GM18508 (cell line): ENCODE measurements at regions not wholly inside any gene's neighbourhood (a gene's known extent, or its start where the extent isn't known, plus 50 kb on each side); places are given as distances from the start of the nearest gene placed in this dataset.
"Not testable (repeated sequence)": the region's sequence is repeated elsewhere in the genome, so short reads cannot be mapped to it uniquely, and the experiment has no call there.

Source experiments
- ATAC-seq: cut with Tn5 transposase; IDR thresholded peaks from one replicate; pipeline ENCODE4 v1.9.1; 2021; ENCODE audit warnings: moderate number of reproducible peaks; ENCODE audit not compliant: insufficient read depth, unreplicated experiment

DNA sequence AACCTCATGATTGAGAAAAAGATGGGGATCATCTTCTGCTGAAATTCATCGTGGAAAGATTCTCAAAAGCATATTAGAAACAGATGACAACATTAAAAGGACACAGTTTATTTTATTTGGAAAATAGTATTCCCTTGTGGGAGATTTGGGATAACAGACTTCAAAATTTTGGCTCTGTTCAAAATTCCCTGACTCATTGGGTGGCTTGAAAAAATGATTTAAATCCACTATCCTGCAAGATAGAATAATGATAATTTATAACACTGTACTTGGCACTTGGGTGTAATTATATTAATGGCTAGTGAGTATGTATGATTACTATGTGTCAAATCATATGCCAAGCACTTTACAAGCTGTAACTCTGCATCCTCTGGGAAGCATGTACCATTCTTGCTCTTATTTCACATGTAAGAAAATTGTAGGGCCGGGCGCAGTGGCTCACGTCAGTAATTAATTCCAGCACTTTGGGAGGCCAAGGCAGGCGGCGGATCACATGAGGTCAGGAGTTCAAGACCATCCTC, 128.8 kb downstream of the LMNTD1 start:
- no peak for ATAC-seq

DNA sequence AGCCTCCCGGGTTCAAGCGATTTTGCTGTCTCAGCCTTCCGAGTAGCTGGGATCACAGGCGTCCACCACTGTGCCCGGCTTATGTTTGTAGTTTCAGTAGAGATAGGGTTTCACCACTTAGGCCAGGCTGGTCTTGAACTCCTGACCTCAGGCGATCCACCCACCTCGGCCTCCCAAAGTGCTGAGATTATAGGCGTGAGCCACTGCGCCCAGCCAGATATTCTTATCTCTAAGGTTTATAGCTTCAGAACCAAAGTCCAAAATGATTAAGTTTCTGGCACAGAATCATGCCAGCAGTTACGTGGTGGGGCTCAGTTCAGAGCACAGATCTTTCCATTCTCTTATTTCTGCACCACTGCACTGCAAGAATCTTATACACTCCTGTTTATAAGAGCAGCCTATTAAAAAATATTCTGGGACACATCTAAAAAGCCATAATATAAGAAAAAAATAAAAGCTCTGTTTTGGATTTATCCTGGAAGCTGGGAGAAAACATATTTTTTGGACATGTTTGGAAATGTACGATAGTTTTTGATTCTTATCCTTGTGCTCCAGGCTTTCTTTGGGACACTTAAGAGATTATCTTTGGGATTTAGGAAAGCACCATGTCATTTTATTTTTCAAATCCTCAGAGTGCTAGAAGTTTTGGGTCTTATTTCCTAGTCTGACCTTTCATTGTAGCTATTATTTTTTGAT, 129.6 kb downstream of the LMNTD1 start:
- ATAC-seq = no peak

DNA sequence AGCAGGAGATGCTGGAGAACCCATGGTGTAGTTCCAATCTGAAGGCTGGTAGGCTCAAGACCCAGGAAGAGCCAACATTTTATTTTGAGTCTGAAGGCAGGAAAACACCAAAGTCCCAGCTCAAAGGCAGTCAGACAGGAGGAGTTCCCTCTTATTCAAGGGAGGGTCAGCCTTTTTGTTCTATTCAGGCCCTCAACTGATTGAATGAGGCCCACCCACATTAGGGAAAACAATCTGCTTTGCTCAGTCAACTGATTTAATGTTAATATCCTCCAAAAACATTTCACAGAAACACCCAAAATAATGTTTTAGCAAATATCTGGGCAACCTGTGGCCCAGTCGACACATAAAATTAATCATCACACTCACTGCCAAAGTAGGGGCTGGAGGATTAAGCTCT, 130.8 kb downstream of the LMNTD1 start:
- no peak for ATAC-seq

- no peak for ATAC-seq
Observed at GRCh38 chr12:25421651-25422167, 131.4 kb downstream of the LMNTD1 start.

- ATAC-seq = no peak
Observed at GRCh38 chr12:25420116-25420515, 133.0 kb downstream of the LMNTD1 start.

DNA sequence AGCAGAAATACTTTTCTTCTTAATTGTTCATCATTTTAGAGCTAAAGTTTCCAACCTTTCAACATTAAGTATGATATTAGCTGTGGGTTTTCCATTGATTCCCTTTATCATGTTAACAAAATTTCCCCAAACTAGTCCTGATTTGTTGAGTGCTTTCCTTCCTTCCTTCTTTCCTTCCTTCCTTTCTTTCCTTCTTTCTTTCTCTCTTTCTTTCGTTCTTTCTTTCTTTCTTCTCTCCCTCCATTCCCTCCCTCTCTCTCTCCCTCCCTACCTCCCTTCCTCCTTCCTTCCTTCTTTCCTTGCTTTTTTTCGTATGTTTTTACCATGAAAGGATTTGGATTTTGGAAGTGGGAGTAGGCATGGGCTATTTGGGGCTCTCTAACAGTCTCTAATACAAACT, 133.5 kb downstream of the LMNTD1 start:
- no peak for ATAC-seq

DNA sequence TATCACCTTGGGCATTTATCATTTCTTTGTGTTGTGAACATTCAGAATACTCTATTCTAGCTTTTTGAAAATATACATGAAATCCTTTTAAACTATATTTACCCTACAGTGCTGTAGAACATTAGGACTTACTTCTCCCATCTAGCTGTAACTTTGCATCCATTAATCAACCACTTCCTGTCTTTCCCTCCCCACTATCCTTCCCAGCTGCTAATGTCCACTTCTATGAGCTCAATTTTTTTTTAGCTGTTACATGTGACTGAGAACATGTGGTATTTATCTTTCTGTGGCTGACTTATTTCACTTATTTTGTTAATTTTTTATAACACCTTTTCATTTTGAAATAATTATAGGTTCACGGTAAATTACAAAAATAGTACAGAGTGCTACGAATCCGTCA, 136.0 kb downstream of the LMNTD1 start:
- no peak for ATAC-seq

DNA sequence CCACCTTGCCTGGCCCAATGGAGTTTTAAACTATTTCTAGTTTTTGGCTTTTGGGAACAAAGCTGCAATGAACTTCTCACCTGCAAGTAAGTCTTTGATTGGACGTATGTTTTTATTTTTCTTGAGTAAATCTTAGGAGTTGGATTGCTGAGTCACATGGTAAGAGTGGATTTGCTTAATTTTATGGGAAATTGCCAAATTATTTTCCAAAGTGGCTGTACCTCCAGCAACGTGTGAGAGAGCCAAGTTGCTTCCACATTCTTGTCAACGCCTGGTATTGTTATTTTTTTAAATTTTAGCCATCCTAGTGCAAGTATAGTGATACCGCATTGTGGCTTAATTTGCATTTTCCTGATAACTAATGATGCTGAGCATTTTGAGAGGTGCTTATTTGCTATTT, 136.6 kb downstream of the LMNTD1 start:
- no peak for ATAC-seq

DNA sequence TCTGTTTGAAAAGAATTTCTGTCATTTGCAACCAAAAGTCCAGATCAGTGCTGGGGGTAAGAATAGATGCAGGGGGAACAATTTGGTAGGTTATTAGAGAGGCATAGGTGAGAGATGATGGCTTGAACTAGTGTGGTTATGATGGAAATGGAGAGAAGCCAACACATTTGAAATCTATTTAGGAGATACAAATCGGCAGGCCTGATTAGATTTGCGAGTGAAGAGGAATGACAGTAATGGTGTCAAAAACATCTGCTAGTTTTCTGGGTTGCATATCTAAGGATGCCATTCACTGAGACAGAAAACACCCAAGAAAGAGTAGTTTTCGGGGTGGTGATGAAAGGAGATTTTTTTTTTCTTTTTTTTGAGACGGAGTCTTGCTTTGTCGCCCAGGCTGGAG, 138.1 kb downstream of the LMNTD1 start:
- no peak for ATAC-seq

DNA sequence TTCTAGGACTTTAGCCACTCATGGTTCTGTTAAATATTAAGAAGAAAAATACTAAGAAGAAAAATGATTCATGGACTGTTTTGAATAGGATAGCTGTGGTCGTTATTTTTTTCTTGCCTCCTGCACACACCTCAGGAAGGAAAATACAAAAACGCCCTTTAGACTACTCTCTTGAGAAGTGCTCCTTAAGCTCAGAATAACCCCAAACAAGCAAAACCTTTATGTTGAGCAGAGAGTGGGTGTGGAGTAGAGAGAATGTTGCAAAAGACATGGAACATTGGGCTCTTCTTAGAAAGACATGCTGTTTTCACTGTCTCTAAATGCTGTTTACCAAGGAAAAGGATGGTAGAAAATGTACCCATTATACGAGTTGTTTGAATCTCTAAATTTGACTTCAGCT, 140.3 kb downstream of the LMNTD1 start:
- ATAC-seq = no peak

DNA sequence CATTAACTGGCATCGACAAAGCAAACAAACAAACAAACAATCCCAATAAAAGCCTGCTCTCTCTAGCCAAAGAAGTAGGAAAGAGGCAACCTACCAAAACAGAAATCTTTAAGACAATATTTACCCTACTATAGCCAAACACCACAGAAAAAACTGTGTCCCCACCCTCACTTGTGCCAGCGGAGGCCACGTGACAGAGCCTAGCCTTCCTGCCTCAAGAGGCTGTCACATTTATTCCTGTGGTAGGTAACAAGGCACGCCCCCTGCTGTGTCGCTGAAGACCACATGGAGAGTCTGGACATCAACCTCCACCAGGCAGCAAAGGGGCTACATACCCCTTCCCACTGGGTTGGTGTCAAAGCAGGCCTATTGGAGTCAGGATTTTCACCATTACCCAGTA, 148.1 kb downstream of the LMNTD1 start:
- ATAC-seq = no peak

- ATAC-seq = no peak
Observed at GRCh38 chr12:25401547-25402345, 151.0 kb upstream of the KRAS start.

GRCh38 chr12:25397001-25397400, 146.3 kb upstream of the KRAS start:
- ATAC-seq = no peak

- no peak for ATAC-seq
Observed at GRCh38 chr12:25395227-25395626, 144.5 kb upstream of the KRAS start.

DNA sequence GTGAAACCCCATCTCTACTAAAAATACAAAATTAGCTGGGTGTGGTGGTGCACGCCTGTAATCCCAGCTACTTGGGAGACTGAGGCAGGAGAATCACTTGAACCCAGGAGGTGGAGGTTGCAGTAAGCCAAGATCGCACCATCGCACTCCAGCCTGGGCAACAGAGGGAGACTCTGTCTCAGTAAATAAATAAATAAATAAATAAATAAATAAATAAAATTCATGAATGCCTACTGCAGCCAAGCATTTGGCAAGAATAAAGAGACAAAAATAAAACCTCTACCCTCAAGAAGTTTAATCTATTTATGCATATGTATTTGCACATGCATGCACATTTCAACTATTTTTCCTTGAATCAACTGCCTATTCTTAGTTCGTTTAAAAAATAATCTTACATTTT, 144.0 kb upstream of the KRAS start:
- ATAC-seq = not testable (repeated sequence)

DNA sequence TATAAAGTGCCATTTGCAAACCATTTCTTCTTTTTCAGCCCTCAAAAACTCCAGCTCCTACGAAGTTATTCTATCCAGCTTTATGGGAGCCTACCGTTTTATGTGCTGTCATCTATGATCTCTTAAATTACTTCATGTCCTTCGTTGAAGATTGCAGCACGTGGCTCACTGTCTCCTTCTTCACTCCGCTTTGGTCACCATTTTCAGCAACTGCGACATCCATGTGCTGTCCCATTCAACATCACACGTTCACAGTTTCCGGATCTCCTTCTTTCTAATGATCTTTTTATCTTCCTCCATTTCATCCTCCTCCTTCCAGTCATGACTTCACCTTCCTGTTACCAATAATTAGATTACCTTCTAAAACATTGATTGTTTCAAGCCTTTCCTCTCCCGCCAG, 143.3 kb upstream of the KRAS start:
- ATAC-seq = no peak

DNA sequence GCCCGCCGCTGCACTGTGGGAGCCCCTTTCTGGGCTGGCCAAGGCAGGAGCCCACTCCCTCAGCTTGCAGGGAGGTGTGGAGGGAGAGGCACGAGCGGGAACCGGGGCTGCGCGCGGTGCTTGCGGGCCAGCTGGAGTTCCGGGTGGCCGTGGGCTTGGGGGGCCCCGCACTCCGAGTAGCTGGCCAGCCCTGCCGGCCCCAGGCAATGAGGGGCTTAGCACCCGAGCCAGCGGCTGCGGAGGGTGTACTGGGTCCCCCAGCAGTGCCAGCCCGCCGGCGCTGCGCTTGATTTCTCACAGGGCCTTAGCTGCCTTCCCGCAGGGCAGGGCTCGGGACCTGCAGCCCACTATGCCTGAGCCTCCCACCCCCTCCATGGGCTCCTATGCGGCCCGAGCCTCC, 140.6 kb upstream of the KRAS start:
- not testable (repeated sequence) for ATAC-seq

- ATAC-seq = no peak
Observed at GRCh38 chr12:25388183-25388582, 137.5 kb upstream of the KRAS start.

- no peak for ATAC-seq
Observed at GRCh38 chr12:25387732-25388050, 137.0 kb upstream of the KRAS start.

DNA sequence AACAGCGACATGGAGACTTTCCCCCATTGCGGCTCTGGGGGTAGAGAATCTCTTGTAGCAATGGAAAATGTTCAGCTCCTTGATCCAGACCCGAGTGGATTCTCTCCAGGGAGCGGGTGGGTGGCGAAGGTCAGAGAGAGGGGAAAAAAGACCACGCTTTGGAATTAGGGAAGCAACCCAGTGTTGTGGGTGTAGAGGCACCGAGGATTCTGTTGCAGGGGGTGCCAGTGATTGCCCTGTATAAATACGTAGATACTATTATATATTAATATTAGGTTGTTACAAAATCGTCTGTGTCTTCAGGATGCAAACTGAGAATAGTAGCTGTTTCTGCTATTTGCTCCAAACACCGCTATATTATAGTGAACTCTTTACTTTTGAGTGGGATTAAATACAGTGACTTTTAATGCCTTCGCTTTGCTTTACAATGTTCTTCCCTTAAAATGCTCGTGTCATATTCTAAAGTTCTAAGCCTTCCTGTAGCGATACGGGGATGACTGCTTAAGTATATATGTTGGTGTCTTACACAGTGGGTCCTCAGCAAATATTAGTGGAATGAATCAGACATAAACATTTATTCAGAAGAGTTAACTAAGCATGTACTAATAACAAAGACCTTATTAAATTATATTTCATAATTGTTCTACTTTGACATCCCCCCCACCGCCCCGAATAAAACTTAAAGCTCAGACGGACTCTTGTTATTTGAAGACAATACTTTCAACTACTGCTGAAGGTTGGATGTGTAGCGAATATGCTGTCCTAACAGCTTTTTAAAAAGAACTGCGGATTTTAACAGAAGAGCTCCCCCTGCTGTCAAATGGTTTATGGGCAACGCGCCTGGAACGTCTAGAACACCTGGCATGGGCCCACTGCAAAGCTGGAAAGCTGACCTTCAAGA, 136.4 kb upstream of the KRAS start:
- no peak for ATAC-seq

GRCh38 chr12:25384893-25385248, 134.1 kb upstream of the KRAS start:
- ATAC-seq = no peak
